ENCODE measurements at regions not wholly inside any gene's neighbourhood (a gene's known extent, or its start where the extent isn't known, plus 50 kb on each side); places are given as distances from the start of the nearest gene placed in this dataset.

DNA sequence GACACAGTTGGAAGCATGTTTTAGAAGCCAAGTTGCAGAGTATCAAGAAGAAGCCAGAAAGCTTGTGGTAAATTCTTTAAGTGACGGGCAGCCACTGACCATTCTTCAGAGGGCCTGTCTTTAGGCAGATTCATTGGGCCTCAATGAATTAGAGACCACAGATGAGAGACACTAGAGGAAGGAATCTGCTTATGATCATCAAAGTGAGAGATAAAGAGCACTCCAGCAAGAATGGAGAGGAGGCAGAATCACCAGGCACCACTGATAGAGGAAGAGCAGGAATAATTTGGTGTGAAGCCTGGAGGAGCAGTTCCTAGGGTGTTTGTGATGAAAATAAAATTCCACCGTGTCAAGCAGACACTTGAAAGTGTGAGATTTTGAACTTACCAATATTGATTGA is 365.9 kb upstream of the SLC30A5 start:
- no peak for DNase-seq

- DNase-seq = no peak
These were observed 364.1 kb upstream of the SLC30A5 start for GRCh38 chr5:68729678-68730077.

- DNase-seq = peak; percentile 63
These were observed 363.4 kb upstream of the SLC30A5 start for GRCh38 chr5:68730220-68730978.

- no peak for DNase-seq
These were observed 362.7 kb upstream of the SLC30A5 start for GRCh38 chr5:68730979-68731654.

- no peak for DNase-seq
These were observed 361.6 kb upstream of the SLC30A5 start for GRCh38 chr5:68732251-68732650.

DNA sequence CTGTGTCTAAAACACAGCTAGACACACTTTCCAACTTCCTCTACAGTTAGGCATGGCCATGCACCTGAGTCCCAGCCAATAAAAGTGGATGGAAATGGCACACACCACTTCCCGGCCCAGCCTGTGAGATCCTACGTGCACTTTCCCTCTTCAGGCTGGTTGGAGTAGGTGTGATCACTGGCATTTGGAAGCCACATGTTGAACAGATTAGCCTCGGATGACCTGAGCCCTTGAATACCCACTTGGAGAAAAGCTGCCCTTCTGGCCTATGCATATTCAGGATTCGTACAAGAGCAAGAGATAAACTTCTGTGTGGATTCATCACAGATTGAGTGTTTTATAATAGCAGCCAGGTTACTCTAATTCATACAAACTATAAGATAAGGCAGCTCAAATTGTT is 359.0 kb upstream of the SLC30A5 start:
- DNase-seq = no peak

DNA sequence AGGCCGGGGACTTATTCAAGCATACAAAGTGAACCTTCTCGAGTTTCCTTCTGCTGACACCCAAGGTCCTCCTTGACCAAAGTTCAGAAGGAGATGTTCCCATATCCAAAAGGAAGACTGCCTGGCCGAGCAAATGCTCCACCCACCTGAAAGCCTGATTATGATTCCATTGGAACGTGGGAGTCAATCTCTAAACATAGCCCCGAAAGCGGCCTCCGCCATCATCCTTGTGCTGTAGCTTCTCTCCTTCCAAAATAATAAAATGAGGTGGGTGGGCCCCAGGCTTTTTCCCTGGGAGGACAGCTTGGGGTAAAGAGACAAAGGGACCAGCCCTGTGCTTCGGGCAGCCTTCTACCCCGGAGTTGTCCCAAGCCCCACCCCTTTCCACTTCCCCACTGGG is 355.6 kb upstream of the SLC30A5 start:
- DNase-seq = no peak

DNA sequence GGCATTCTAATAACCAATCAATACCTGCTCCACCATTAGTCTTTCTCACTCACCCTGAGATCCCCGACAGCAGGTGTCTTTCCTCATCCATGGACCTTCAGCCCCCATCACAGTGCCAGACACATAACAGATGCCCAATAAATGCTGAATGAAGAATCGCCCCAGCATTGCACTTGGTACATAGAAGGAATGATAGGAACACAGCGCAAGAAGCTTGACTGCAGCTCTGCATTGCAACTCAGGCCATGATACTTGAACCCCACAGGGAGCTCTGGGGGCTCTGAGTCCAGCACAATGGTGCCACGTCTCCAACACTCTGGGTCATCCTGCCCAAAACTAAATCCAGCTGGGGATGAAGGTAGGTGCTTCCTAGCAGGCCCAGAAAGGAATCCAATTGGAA is 355.0 kb upstream of the SLC30A5 start:
- no peak for DNase-seq

DNA sequence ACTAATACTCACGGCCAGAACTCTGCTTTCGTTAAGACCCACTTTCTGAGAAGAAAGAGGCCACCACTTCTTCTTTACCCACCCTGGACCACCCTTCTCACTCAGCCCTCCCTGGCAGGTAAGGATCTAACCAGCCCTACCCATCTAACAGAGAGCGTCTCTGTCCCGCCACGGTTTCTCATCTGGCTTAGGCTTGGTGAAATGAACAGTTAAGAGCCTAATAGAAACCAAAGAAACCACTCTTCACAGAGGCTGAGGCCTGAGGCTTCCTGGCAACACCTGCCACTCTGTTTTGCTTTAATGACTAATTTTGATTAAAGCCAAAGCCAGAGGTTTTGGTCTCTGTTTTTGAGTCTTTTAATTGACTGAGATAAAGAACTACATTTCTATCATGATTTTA is 354.1 kb upstream of the SLC30A5 start:
- no peak for DNase-seq

DNA sequence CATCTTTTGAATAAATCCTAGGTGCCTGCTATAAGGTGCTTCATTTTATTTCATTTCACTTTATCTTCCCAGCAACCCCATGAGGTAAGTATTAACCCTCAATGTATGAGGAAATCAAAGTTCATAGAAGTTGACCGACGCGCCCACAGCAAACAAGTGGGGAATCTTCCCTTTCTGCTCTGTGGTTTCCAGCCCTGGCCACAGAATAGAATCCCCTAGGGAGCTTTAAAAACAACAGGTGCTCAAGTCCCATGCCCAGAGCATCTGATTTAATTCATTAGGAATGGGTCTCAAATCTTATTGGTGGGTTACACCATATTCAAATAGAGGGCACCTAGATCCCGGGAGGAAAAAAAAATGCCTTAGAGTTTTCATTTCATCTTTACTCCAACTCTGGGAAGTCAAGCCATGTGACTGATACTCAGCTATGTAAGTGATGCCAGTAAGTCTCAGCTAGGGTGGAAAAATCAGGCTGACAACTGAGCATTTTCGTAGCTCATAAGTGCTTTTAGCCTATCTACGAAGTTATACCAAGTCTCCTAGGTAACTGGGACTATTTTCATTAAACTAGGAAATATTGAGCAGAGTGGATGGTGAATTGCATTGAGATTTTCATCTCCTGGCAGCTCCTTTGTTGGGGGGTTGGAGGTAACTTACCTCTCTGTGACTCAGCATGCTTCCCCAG is 353.4 kb upstream of the SLC30A5 start:
- DNase-seq = no peak

DNA sequence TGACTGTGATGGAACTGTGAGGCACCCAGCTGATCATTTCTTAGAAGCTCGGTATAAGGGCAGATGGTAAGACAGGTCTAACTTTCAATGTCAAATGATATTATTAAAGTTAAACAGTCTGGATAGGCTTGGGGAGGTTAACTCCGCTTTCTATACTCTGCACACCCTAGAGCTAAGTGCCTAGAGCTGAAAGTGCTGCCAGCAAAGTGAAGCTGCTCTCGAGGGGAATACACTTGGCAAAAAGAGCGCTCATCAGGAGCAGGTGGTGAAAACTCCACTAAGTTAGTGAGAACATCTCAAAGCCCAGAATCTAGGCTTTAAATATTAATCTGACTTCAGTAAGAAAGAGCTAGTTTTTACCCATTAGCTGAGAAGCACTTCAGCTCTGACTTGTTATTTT is 349.6 kb upstream of the SLC30A5 start:
- DNase-seq = no peak

GRCh38 chr5:68745448-68745847 is 348.4 kb upstream of the SLC30A5 start:
- DNase-seq = no peak

DNA sequence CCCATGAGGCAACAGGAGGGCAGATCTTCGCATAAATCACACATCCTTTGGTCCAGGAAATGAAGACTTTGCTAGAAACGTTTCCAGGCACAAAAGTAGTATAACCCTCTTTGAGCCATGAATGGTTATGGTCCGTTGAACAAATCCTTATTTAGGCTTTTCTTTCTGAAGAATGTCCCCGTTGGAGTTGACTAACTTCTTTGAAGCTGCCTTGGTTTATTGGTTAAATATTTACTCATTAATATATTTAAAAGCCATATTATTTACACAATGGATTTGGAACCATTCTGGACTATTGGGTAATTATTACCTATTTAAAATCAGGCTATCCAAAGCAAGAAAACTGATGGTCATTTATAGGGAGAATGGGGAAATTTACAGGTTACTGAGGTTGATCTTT is 347.6 kb upstream of the SLC30A5 start:
- DNase-seq = no peak

DNA sequence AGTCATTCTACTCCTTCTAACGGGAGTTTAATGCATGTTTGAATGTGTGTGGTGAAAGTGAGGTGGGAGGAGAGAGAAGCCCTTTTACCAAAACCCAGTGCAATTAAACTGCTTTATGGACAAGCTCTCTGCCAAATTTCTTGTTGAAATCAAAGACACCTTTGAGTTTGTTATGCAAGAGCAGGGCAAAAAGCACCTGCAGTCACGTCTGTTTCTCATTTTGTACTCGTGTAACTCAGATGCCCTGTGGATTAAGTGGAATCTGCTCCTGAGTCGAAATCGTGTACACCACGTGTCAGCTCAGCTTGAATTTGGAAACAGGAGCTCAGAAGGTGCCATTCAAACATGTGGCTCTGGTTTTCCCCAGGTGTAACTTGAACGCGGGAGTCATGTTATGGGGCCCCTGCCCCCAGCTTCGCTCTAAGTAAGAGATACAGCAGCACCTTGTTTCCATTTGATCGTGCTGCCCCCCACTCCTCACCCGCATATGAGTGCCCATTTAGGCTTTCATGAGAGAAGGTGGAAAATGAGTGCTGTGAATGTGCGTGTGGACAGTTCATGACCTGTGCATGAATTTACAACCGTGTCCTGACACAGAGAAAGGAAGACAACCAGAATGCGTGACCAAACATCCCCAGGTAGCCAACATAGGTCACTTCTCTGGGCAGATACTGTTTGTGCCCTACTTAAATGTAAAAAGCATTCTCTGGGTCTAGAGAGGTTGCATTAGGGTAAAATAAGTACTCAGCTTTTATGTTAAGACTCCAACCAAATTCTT is 347.0 kb upstream of the SLC30A5 start:
- no peak for DNase-seq

- no peak for DNase-seq
These were observed 346.3 kb upstream of the SLC30A5 start for GRCh38 chr5:68747521-68747920.

DNA sequence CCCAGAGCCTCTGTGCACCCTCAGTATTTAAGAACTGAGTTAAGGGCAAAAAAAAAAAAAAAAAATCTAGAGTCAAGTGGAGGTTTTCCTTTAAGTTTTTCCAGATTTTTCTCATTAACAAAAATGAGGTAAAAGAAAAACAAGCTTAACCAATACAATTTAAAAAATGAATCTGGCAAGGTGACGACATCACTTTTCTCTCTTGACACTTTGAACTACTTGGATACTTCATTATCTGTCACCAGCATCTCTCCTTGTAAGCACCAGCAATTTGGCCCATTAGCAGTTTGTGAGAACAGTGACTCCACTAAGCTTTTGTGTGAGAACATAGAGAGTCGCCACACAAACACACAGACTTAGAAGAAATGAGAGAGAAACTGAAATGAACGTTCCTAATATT is 345.7 kb upstream of the SLC30A5 start:
- no peak for DNase-seq

DNA sequence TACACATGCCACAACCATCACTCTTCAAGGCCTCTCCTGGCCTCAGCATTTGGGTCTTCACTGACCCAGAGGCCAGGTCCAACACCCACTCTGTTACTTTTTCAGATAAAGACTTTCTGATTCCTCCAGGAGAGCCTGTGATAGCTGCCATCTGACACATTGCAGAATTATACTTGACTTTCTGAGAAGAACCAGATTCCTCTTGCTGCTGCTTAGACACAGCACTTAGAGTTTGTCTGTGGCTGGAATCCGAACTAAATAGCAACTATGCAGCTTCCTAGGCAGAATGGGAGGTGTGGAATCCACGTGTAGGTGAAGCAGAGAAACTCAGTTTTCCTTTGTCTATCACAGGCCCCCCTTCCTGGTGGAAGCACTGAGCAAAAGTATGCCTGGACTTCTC is 344.7 kb upstream of the SLC30A5 start:
- no peak for DNase-seq

DNA sequence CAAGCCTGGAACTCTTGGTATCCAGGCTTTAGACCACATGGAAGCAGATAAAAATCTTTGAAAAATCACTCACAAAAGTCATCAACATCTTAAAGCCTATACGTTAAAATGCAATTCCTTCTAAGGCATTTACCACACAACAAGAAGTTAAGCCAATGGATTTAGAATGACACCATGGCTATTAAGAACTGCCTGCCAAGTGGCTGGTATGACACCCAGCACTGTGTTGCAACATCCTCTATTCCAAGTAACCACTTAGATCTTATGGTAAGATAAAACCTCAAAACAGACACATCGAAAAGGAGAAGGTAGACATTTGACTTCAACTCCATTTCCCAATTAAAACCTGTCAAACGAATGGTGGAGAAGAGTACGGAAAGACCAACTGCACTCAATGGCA is 344.2 kb upstream of the SLC30A5 start:
- DNase-seq = no peak

GRCh38 chr5:68751661-68752060 is 342.2 kb upstream of the SLC30A5 start:
- DNase-seq = no peak

DNA sequence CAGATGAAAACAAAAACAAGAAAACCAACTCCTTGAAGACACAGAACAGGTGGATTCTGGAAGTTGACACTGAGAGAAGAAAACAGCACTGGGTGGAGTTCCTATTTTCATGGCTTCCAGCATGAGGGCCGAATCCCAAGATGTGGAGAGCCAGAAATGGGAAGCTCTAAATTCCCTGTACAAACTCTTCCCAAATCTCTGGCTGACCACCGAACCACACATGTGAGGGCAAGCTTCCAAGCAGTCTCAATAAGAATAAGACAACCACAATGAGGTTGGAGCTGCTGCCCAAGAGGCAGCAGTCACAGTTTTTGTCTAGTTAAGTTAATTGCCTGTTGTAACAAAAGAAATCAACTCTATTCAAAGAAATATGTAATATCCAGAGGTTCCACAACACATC is 339.3 kb upstream of the SLC30A5 start:
- no peak for DNase-seq

- DNase-seq = no peak
These were observed 338.5 kb upstream of the SLC30A5 start for GRCh38 chr5:68755293-68755692.

DNA sequence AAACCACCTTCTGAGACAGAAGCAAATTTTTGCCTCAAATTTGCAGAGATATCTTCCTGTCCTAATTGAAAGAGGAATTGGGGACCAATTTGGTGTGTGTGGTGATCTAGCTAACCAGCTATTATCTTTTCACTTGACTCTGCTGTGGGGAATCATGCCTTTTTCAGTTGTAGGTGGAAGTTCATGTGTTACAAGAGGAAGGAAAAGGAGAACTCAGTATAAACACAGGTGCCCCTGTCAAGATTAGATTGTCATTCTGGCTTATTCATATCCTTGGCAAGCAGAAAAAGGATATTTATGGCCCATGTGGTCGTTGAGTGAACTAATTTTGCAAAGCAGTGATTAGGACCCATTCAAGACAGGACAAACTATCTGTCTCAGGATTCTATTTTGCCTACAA is 336.8 kb upstream of the SLC30A5 start:
- no peak for DNase-seq

- no peak for DNase-seq
These were observed 336.1 kb upstream of the SLC30A5 start for GRCh38 chr5:68757626-68758212.

Measured in HCEC 1CT (cell line).